HepG2 (cell line): ENCODE measurements at regions not wholly inside any gene's neighbourhood (a gene's known extent, or its start where the extent isn't known, plus 50 kb on each side); places are given as distances from the start of the nearest gene placed in this dataset.

Experiments used
- ARID2 ChIP-seq: sonication (generic); formaldehyde crosslinking; IDR thresholded peaks from 2 replicates; pipeline ENCODE4 v1.8.1; 2022; ENCODE audit warnings: mild to moderate bottlenecking, missing genetic modification reagents, borderline replicate concordance
- ATF1 ChIP-seq: IDR thresholded peaks from 2 replicates; pipeline ENCODE4 v1.6.1; 2016; ENCODE audit warnings: mild to moderate bottlenecking, control low read depth
- BRD4 ChIP-seq: sonication (generic); formaldehyde crosslinking; IDR thresholded peaks from 2 replicates; pipeline ENCODE4 v1.4.0; 2020; ENCODE audit warnings: missing genetic modification reagents
- FUBP1 ChIP-seq: sonication (generic); formaldehyde crosslinking; IDR thresholded peaks from 2 replicates; pipeline ENCODE4 v1.5.1; 2020; ENCODE audit warnings: missing genetic modification reagents, mild to moderate bottlenecking, borderline replicate concordance
- MATR3 ChIP-seq: sonication (generic); formaldehyde crosslinking; IDR thresholded peaks from 2 replicates; pipeline ENCODE4 v1.4.0; 2020; ENCODE audit warnings: missing genetic modification reagents
- NFYB ChIP-seq: sonication (generic); formaldehyde crosslinking; IDR thresholded peaks from 2 replicates; pipeline ENCODE4 v1.4.0; 2020; ENCODE audit warnings: missing genetic modification reagents
- TCF7L2 ChIP-seq: IDR thresholded peaks from 2 replicates; pipeline ENCODE4 v1.6.1; 2011; ENCODE audit warnings: mild to moderate bottlenecking, low read depth, low read length, moderate library complexity
- ZBTB21 ChIP-seq: sonication (generic); formaldehyde crosslinking; IDR thresholded peaks from 2 replicates; pipeline ENCODE4 v1.4.0; 2020; ENCODE audit warnings: missing genetic modification reagents
- ZNF615 ChIP-seq: sonication (generic); formaldehyde crosslinking; IDR thresholded peaks from 2 replicates; pipeline ENCODE4 v1.5.0; 2020; ENCODE audit warnings: mild to moderate bottlenecking, missing genetic modification reagents, borderline replicate concordance

GRCh38 chr6:30818391-30818841, 65.9 kb upstream of the DDR1 start:
- no peak for TF ChIP-seq TCF7L2
- TF ChIP-seq ARID2 (CRISPR knock-in tag), result no peak
- TF ChIP-seq FUBP1 (CRISPR knock-in tag), result no peak
- no peak for TF ChIP-seq ZBTB21 (CRISPR knock-in tag)
- TF ChIP-seq MATR3 (CRISPR knock-in tag), result no peak
- no peak for TF ChIP-seq ATF1 (CRISPR knock-in tag)
- no peak for TF ChIP-seq BRD4 (CRISPR knock-in tag)
- no peak for TF ChIP-seq NFYB (CRISPR knock-in tag)
- TF ChIP-seq ZNF615 (CRISPR knock-in tag), result no peak
